GM23248 (cell line): ENCODE measurements at regions not wholly inside any gene's neighbourhood (a gene's known extent, or its start where the extent isn't known, plus 50 kb on each side); places are given as distances from the start of the nearest gene placed in this dataset.

Experiments used
- EZH2 ChIP-seq: fragments of 200-600 bp; sonication (generic); IDR thresholded peaks from 2 replicates; pipeline ENCODE4 v1.6.1; 2018; ENCODE audit warnings: antibody characterized with exemption, mild to moderate bottlenecking; ENCODE audit not compliant: insufficient read depth, poor library complexity, severe bottlenecking
- EZH2phosphoT487 ChIP-seq: fragments of 200-600 bp; sonication (generic); IDR thresholded peaks from 2 replicates; pipeline ENCODE4 v1.6.1; 2018; ENCODE audit warnings: antibody characterized with exemption, moderate library complexity, mild to moderate bottlenecking, low read depth; ENCODE audit not compliant: insufficient read depth

DNA sequence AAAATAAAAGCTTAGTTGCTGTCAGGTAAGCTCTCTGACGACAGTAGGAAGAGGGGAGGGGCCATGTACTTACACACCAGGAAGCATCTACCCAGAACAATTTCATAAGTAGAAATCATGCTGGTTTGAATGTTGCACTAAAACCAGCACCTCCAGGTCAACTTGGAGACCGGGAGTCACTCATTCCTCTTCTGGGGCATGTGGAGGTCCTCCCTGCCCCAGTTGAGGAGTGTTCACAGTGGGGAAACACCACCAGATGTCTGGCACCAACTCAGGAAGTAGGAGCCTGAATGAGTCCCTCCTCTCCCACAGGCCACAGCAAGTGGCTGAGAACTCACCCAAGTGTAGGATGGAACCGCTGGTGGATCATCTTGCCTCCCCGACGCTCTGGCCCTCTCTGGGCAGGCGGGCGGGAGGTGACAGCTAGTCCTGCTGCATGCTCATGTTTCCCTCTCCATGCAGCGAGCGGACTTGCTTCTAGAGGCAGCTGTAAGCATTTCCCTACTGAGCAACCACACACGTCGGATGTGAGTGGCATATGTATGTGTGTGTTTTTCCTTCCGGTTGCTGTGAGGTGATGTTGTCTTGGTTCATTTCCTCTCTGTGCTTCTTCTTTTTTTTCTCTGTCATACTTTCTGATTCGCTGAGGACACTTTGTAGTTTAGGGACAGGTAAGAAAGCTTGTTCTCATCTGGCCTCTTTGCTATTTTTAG is 149.5 kb upstream of the NEDD9 start:
- TF ChIP-seq EZH2phosphoT487 = no peak
- TF ChIP-seq EZH2 = no peak
